ENCODE measurements at regions not wholly inside any gene's neighbourhood (a gene's known extent, or its start where the extent isn't known, plus 50 kb on each side); places are given as distances from the start of the nearest gene placed in this dataset.

DNA sequence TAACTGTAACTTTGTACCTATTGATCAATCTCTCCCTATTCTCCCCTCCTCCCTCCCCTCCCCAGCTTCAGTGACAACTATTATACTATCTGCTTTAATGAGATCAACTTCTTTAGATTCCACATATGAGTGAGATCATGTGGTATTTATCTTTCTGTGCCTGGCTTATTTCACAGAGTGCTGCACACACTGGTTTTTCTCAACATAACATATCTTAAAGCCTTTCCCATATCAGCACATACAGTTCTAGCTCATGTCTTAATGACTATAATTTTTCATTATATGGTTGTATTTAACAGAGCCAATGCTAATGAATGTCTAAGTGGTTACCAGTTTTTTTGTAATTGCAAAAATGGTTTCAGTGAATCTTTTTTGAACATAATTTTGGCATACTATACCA is 340.3 kb upstream of the DDI1 start:
- TF ChIP-seq, protein P1, sequence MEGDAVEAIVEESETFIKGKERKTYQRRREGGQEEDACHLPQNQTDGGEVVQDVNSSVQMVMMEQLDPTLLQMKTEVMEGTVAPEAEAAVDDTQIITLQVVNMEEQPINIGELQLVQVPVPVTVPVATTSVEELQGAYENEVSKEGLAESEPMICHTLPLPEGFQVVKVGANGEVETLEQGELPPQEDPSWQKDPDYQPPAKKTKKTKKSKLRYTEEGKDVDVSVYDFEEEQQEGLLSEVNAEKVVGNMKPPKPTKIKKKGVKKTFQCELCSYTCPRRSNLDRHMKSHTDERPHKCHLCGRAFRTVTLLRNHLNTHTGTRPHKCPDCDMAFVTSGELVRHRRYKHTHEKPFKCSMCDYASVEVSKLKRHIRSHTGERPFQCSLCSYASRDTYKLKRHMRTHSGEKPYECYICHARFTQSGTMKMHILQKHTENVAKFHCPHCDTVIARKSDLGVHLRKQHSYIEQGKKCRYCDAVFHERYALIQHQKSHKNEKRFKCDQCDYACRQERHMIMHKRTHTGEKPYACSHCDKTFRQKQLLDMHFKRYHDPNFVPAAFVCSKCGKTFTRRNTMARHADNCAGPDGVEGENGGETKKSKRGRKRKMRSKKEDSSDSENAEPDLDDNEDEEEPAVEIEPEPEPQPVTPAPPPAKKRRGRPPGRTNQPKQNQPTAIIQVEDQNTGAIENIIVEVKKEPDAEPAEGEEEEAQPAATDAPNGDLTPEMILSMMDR (IDR thresholded peaks at IDR 0.05; ENCODE audit: poor library complexity, severe bottlenecking), result no peak
- no peak for TF ChIP-seq EP300 (conservative IDR thresholded peaks at IDR 0.05; ENCODE audit: poor library complexity, severe bottlenecking)
- TF ChIP-seq POLR2AphosphoS5 (IDR thresholded peaks at IDR 0.05), result no peak
- no peak for TF ChIP-seq RAD21 (conservative IDR thresholded peaks at IDR 0.05)
- no peak for TF ChIP-seq TAF1 (IDR thresholded peaks at IDR 0.05; ENCODE audit: low read depth)
- TF ChIP-seq MXI1 (conservative IDR thresholded peaks at IDR 0.05; ENCODE audit: poor library complexity, severe bottlenecking), result no peak
- TF ChIP-seq SMC3 (conservative IDR thresholded peaks at IDR 0.05; ENCODE audit: poor library complexity), result no peak
- no peak for TF ChIP-seq EZH2 (IDR thresholded peaks at IDR 0.05; ENCODE audit: borderline replicate concordance, insufficient read depth, low read length, poor library complexity, severe bottlenecking)
- TF ChIP-seq, protein P2, sequence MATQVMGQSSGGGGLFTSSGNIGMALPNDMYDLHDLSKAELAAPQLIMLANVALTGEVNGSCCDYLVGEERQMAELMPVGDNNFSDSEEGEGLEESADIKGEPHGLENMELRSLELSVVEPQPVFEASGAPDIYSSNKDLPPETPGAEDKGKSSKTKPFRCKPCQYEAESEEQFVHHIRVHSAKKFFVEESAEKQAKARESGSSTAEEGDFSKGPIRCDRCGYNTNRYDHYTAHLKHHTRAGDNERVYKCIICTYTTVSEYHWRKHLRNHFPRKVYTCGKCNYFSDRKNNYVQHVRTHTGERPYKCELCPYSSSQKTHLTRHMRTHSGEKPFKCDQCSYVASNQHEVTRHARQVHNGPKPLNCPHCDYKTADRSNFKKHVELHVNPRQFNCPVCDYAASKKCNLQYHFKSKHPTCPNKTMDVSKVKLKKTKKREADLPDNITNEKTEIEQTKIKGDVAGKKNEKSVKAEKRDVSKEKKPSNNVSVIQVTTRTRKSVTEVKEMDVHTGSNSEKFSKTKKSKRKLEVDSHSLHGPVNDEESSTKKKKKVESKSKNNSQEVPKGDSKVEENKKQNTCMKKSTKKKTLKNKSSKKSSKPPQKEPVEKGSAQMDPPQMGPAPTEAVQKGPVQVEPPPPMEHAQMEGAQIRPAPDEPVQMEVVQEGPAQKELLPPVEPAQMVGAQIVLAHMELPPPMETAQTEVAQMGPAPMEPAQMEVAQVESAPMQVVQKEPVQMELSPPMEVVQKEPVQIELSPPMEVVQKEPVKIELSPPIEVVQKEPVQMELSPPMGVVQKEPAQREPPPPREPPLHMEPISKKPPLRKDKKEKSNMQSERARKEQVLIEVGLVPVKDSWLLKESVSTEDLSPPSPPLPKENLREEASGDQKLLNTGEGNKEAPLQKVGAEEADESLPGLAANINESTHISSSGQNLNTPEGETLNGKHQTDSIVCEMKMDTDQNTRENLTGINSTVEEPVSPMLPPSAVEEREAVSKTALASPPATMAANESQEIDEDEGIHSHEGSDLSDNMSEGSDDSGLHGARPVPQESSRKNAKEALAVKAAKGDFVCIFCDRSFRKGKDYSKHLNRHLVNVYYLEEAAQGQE (IDR thresholded peaks at IDR 0.05; ENCODE audit: borderline replicate concordance), result no peak
